ENCODE measurements at regions not wholly inside any gene's neighbourhood (a gene's known extent, or its start where the extent isn't known, plus 50 kb on each side); places are given as distances from the start of the nearest gene placed in this dataset.

DNA sequence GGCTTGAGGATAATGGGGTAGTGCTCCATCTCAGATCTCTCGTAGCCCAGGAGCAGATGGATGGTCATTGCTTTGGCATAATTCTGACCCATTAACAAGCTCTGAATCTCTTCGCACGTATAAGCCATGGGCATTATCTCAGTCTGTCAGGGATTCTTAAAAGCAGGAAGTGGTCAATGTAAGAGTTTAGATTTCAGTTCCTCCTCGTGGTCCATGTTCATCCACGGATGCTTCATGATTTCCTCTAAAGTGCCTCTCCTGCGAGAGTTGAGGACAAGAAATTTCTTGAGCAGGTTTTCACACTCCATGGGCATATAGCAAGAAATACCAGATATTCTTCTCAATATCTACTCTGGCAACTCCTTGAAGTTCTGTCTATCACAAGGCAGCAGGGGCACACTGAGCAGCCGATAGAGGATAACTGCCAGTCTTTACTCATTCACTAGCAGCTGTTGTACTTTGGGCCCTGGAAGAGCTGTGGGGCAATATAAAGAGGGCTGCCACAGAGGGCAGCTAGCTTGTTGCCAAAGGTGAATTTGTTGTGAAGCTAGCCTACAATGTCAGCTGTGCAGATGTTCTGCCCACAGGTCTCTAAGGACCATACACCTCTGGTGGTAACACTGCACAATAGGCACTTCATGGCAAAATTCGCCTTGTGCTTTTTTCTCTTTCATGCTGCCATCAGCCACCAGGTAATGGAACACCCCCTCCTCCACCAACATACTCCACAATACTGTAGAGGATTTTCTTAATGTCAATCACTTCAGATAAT is 52.0 kb upstream of the WDR17 start:
- no peak overlapping the region for H3K27ac Mint-ChIP-seq (ENCODE audit: unreplicated experiment)
- no peaks in the 10 kb centered on the region for H3K36me3 Mint-ChIP-seq (ENCODE audit: low read depth, unreplicated experiment)
- no peaks in the 10 kb centered on the region for H3K4me1 Mint-ChIP-seq (ENCODE audit: unreplicated experiment)
- TF ChIP-seq, protein P1, sequence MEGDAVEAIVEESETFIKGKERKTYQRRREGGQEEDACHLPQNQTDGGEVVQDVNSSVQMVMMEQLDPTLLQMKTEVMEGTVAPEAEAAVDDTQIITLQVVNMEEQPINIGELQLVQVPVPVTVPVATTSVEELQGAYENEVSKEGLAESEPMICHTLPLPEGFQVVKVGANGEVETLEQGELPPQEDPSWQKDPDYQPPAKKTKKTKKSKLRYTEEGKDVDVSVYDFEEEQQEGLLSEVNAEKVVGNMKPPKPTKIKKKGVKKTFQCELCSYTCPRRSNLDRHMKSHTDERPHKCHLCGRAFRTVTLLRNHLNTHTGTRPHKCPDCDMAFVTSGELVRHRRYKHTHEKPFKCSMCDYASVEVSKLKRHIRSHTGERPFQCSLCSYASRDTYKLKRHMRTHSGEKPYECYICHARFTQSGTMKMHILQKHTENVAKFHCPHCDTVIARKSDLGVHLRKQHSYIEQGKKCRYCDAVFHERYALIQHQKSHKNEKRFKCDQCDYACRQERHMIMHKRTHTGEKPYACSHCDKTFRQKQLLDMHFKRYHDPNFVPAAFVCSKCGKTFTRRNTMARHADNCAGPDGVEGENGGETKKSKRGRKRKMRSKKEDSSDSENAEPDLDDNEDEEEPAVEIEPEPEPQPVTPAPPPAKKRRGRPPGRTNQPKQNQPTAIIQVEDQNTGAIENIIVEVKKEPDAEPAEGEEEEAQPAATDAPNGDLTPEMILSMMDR (IDR thresholded peaks at IDR 0.05; ENCODE audit: unreplicated experiment) = no peak
- H3K27me3 Mint-ChIP-seq (ENCODE audit: unreplicated experiment) = peaks cover 1% of the 10 kb centered on the region
- no peak for DNase-seq (ENCODE audit: low spot score)
- no peaks in the 10 kb centered on the region for H3K9me3 Mint-ChIP-seq (ENCODE audit: unreplicated experiment)
- no peak overlapping the region for H3K4me3 Mint-ChIP-seq (ENCODE audit: unreplicated experiment)

DNA sequence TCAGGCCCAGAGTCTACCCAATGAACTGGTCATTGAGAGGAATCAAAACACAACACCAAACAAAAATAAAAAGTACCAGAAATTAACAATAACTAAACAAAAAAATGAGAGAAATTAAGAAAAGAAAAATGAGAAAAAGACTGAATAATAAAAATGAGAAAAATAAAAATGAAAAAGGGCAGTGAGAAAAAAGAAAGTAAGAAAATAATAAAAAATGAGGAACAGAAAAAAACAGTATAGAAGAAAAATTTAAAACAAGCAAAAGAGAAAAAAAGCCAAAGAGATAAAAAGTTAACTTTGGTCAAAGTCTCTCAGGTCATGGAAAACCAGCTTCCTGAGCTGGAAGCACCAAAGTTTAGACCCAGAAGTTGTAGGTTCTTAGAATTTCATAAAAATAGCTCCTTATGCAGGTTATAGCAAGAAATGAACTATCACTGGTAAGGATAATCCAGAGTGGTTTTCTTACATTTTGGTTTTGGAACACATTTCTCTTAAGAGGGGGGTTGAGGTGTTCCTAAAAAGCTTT is 51.0 kb upstream of the WDR17 start:
- DNase-seq (ENCODE audit: low spot score) = no peak
- H3K9me3 Mint-ChIP-seq (ENCODE audit: unreplicated experiment) = no peaks in the 10 kb centered on the region
- H3K27ac Mint-ChIP-seq (ENCODE audit: unreplicated experiment) = no peak overlapping the region
- H3K27me3 Mint-ChIP-seq (ENCODE audit: unreplicated experiment) = peaks cover 1% of the 10 kb centered on the region
- no peaks in the 10 kb centered on the region for H3K4me1 Mint-ChIP-seq (ENCODE audit: unreplicated experiment)
- no peak overlapping the region for H3K4me3 Mint-ChIP-seq (ENCODE audit: unreplicated experiment)
- TF ChIP-seq, protein P1 (IDR thresholded peaks at IDR 0.05; ENCODE audit: unreplicated experiment) = peak; percentile 14
- H3K36me3 Mint-ChIP-seq (ENCODE audit: low read depth, unreplicated experiment) = no peaks in the 10 kb centered on the region

All from endothelial cell (in vitro differentiated cells).